Activated CD8-positive, alpha-beta T cell treated with anti-CD3 and anti-CD28 coated beads for 36 hours (primary cell): ENCODE measurements at regions not wholly inside any gene's neighbourhood (a gene's known extent, or its start where the extent isn't known, plus 50 kb on each side); places are given as distances from the start of the nearest gene placed in this dataset.

Experiments used
- ATAC-seq: fragments of 200-7000 bp; cut with Tn5 transposase; one replicate; pipeline ENCODE4 v1.10.0; 2021; ENCODE audit warnings: mild to moderate bottlenecking, moderate library complexity
- CTCF ChIA-PET: fragments of 350-600 bp; sonication (Branson Sonifier 250); formaldehyde crosslinking; loops from one replicate; lab custom pipeline; 2021; ENCODE audit warnings: antibody characterized with exemption; lab: Charles Lee
- POLR2A ChIA-PET: fragments of 350-600 bp; sonication (Branson Sonifier 250); formaldehyde crosslinking; loops from one replicate; lab custom pipeline; 2021; ENCODE audit warnings: antibody characterized with exemption; lab: Charles Lee
- DNase-seq: peaks from one replicate; pipeline ENCODE4 v3.0.0-alpha.2; 2020
- H3K27ac Mint-ChIP-seq: one replicate; pipeline ENCODE4 v1.8.0; 2021; ENCODE audit warnings: mild to moderate bottlenecking, mixed read lengths
- H3K27me3 Mint-ChIP-seq: one replicate; pipeline ENCODE4 v1.8.0; 2021; ENCODE audit warnings: mixed read lengths
- H3K36me3 Mint-ChIP-seq: one replicate; pipeline ENCODE4 v1.8.0; 2021; ENCODE audit warnings: low read depth, mixed read lengths
- H3K4me1 Mint-ChIP-seq: one replicate; pipeline ENCODE4 v1.8.0; 2021; ENCODE audit warnings: low read depth, mixed read lengths
- H3K4me3 Mint-ChIP-seq: one replicate; pipeline ENCODE4 v1.8.0; 2021; ENCODE audit warnings: mild to moderate bottlenecking, moderate library complexity, mixed read lengths
- H3K9me3 Mint-ChIP-seq: one replicate; pipeline ENCODE4 v1.8.0; 2021; ENCODE audit warnings: mixed read lengths
- intact Hi-C: fragments of 100-400 bp; cut with micrococcal nuclease; formaldehyde crosslinking; loops from one replicate; pipeline ENCODE4 v1.10.0; 2022
- TF ChIP-seq, protein P1 (sequence below): fragments of 200-600 bp; IDR thresholded peaks from one replicate; pipeline ENCODE4 v1.8.0; 2022; ENCODE audit warnings: antibody characterized with exemption, mild to moderate bottlenecking

DNA sequence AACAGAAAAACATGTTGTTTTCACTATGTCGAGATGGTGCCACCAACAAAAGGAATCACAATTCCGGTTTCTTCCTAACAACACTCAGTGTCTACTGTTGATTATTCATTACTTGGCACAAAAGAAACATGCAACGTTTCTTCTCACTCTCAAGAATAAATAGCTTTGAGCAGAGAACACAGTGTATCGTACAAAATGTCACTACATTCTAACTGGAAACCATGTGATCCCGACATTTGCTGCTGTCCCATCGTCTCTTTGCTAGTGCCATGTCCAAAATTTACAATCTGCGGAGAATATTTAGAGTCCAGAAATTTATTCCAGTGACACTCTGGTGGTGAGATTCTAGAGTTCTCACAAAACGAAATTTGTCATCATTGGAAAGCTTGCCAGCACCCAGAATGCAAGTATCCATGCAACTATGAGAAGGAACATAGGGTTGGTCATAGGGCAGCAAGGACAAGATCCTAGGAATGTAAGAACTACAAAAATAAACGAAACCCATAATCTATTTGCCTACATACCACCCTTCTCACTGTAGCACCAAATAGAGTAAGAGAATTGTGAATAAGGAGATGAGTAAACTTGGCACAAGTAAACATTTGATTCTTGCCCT lies 505.1 kb downstream of the LTN1 start:
- Mint-ChIP-seq H3K9me3 (no peaks in the 10 kb centered on the region), H3K4me3 (no peak overlapping the region), H3K27ac (no peak overlapping the region), H3K36me3 (no peaks in the 10 kb centered on the region), H3K4me1 (no peaks in the 10 kb centered on the region), H3K27me3 (no peaks in the 10 kb centered on the region)
- DNase-seq (no peak), ATAC-seq (no peak)
- TF ChIP-seq, protein P1, sequence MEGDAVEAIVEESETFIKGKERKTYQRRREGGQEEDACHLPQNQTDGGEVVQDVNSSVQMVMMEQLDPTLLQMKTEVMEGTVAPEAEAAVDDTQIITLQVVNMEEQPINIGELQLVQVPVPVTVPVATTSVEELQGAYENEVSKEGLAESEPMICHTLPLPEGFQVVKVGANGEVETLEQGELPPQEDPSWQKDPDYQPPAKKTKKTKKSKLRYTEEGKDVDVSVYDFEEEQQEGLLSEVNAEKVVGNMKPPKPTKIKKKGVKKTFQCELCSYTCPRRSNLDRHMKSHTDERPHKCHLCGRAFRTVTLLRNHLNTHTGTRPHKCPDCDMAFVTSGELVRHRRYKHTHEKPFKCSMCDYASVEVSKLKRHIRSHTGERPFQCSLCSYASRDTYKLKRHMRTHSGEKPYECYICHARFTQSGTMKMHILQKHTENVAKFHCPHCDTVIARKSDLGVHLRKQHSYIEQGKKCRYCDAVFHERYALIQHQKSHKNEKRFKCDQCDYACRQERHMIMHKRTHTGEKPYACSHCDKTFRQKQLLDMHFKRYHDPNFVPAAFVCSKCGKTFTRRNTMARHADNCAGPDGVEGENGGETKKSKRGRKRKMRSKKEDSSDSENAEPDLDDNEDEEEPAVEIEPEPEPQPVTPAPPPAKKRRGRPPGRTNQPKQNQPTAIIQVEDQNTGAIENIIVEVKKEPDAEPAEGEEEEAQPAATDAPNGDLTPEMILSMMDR, result no peak
- POLR2A ChIA-PET, result no interaction called here
- intact Hi-C loops, result no loop called here
- CTCF ChIA-PET, result no interaction called here

- H3K4me3 Mint-ChIP-seq, result no peak overlapping the region
- ChIA-PET POLR2A (no interaction called here), CTCF (interaction anchor here (1.5 kb wide), 1 partner anchor 260 kb away, joined by 5 read pairs; no protein-coding TSS in a partner anchor)
- no peak overlapping the region for H3K27ac Mint-ChIP-seq
- no peak for ATAC-seq
- TF ChIP-seq, protein P1, result no peak
- no peaks in the 10 kb centered on the region for H3K4me1 Mint-ChIP-seq
- H3K9me3 Mint-ChIP-seq, result no peaks in the 10 kb centered on the region
- no peak for DNase-seq
- intact Hi-C loops, result no loop called here
- no peaks in the 10 kb centered on the region for H3K36me3 Mint-ChIP-seq
- no peaks in the 10 kb centered on the region for H3K27me3 Mint-ChIP-seq
Measured at GRCh38 chr21:28485301-28486022, 507.2 kb downstream of the LTN1 start.

DNA sequence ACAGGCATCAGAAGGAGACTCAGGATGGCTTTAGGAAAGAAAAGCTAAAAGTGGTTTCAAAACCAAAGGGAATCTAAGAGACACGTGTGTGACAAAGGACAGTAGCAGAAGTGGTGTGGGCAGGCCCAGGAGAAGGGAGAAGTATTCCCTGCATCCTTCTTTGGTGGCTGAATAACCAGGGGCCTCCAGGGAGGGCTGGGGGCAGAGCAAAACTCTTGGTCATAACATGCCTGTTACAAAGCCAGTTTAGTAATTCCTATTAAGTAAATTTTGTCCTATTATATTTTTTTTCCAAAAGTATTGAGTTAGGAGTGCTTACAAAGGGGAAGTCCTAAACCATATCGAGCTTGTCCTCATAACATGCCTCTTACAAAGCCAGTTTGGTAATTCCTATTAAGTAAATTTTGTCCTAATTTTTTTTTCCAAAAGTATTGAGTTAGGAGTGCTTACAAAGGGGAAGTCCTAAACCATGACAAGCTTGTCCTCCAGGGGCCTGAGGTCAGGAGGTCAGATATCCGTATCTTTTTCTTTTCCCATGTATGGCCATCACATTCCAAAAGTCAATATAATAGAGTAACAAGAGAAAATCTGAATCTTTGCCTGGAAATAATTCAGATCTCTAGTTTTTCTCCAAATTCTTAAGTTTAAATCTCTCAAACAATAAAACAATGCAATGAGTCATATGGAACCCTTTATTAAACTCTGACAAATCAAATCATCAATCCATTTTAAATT lies 509.2 kb downstream of the LTN1 start:
- H3K36me3 Mint-ChIP-seq, result no peaks in the 10 kb centered on the region
- POLR2A ChIA-PET, result no interaction called here
- no peaks in the 10 kb centered on the region for H3K27me3 Mint-ChIP-seq
- TF ChIP-seq, protein P1, result no peak
- ATAC-seq (no peak), DNase-seq (no peak)
- H3K9me3 Mint-ChIP-seq, result no peaks in the 10 kb centered on the region
- no peak overlapping the region for H3K4me3 Mint-ChIP-seq
- H3K27ac Mint-ChIP-seq, result no peak overlapping the region
- intact Hi-C loops, result no loop called here
- CTCF ChIA-PET, result interaction anchor here (0.7 to 1.5 kb wide), 2 partner anchors 34 to 262 kb away, joined by 3 to 4 read pairs; no protein-coding TSS in a partner anchor
- no peaks in the 10 kb centered on the region for H3K4me1 Mint-ChIP-seq

- H3K27me3 Mint-ChIP-seq, result no peaks in the 10 kb centered on the region
- ATAC-seq (no peak), DNase-seq (no peak)
- H3K27ac Mint-ChIP-seq, result no peak overlapping the region
- H3K9me3 Mint-ChIP-seq, result no peaks in the 10 kb centered on the region
- TF ChIP-seq, protein P1, result no peak
- POLR2A ChIA-PET, result no interaction called here
- intact Hi-C loops, result no loop called here
- H3K4me1 Mint-ChIP-seq, result no peaks in the 10 kb centered on the region
- CTCF ChIA-PET, result interaction anchor here (0.7 to 1.5 kb wide), 2 partner anchors 35 to 263 kb away, joined by 3 to 4 read pairs; no protein-coding TSS in a partner anchor
- no peaks in the 10 kb centered on the region for H3K36me3 Mint-ChIP-seq
- H3K4me3 Mint-ChIP-seq, result no peak overlapping the region
Measured at GRCh38 chr21:28482657-28483056, 510.0 kb downstream of the LTN1 start.
